Gastrocnemius medialis (tissue), 4 donors: ENCODE measurements at regions not wholly inside any gene's neighbourhood (a gene's known extent, or its start where the extent isn't known, plus 50 kb on each side); places are given as distances from the start of the nearest gene placed in this dataset.
A peak's percentile ranks its signal among the peaks of the same experiment; 100 is the strongest.

ENCODE experiments used
- ATAC-seq, 2 donors: fragments of 150-250 bp; one replicate each; pipeline ENCODE4 v1.9.1; 2016
- DNase-seq, 2 donors: peaks; one replicate each; pipeline ENCODE4 v3.0.0-alpha.2; 2019
- H3K27ac ChIP-seq, 4 donors: fragments of 200-600 bp; sonication (generic); 1 replicate in 1 of 4; 2 replicates in 3 of 4; pipeline ENCODE4 v1.5.1; 2016 to 2018; ENCODE audit warnings: mild to moderate bottlenecking in 2 of 4, moderate library complexity in 1 of 4
- H3K27me3 ChIP-seq, 3 donors: fragments of 200-600 bp; sonication (generic) in 2 of 3; 1 replicate in 1 of 3; 2 replicates in 2 of 3; pipeline versions ENCODE4 v1.5.1 to v1.6.0; 2016 to 2019; ENCODE audit warnings: mild to moderate bottlenecking in 1 of 3, moderate library complexity in 1 of 3
- H3K36me3 ChIP-seq, 2 donors: fragments of 200-600 bp; sonication (generic) in 1 of 2; one replicate each; pipeline ENCODE4 v1.5.1; 2017 to 2018
- H3K4me1 ChIP-seq, 2 donors: fragments of 200-600 bp; sonication (generic) in 1 of 2; one replicate each; pipeline ENCODE4 v1.5.1; 2016 to 2017; ENCODE audit warnings: mild to moderate bottlenecking in 2 of 2
- H3K4me3 ChIP-seq, 4 donors: fragments of 200-600 bp; sonication (generic) in 3 of 4; 1 replicate in 1 of 4; 2 replicates in 3 of 4; pipeline ENCODE4 v1.5.1; 2016 to 2019; ENCODE audit warnings: mild to moderate bottlenecking in 2 of 4
- H3K9me3 ChIP-seq, 3 donors: fragments of 200-600 bp; sonication (generic) in 2 of 3; 1 replicate in 1 of 3; 2 replicates in 2 of 3; pipeline ENCODE4 v1.5.1; 2016 to 2019
- POLR2A ChIP-seq, 2 donors: fragments of 450-650 bp; IDR thresholded peaks; one replicate each; pipeline ENCODE4 v1.6.1; 2017; ENCODE audit warnings: antibody characterized with exemption in 2 of 2, mild to moderate bottlenecking in 2 of 2, moderate library complexity in 2 of 2
- in situ Hi-C, 4 donors: fragments of 200-750 bp; cut with MboI; loops; one replicate each; pipeline versions ENCODE4 v1.15.0 to v1.8.0; 2017; ENCODE audit warnings: low sequenced_read_pairs in 4 of 4
- intact Hi-C: fragments of 100-400 bp; cut with DNase I; formaldehyde crosslinking; loops from one replicate; pipeline ENCODE4 v1.15.1; 2023; ENCODE audit warnings: low total_unique reads
- TF ChIP-seq, protein P1 (sequence below), 5 experiments: fragments of 450-650 bp in 3 of 5; fragments of 200-600 bp in 2 of 5; sonication (generic) in 2 of 5; IDR thresholded peaks in 4 of 5; conservative IDR thresholded peaks in 1 of 5; 1 replicate in 4 of 5; 2 replicates in 1 of 5; pipeline ENCODE4 v1.5.1; 2016 to 2019; ENCODE audit warnings: antibody characterized with exemption in 5 of 5, mild to moderate bottlenecking in 3 of 5, moderate library complexity in 3 of 5

DNA sequence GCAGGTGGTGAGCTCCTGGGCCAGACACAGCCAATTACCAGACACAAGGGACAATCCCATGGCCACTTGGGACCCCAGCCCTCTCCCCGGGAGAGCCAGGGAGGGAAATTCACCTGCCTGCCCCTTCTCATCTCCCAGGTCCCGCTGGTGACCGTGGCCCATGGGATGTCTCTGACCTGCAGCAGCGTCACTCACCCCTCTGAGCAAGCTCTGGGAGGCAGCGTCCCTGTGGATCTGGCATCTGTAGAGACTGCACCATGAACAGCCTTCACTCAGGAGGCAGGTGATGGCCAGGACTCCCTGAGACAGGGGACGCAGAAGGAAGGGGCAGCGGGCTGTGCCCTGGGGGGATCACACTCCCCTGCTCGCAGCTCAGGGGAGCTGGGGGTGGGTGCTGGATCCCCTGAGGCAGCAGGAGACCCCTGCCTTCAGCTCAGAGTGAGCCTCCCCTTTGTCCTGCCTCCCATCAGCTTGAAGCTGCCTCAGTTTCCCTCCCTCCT is 90.8 kb downstream of the FOXL3 start:
- Histone ChIP-seq H3K27me3 (peaks cover 0 to 32% (median 3%) of the 10 kb centered on the region in 3 donors), H3K36me3 (no peaks in the 10 kb centered on the region), H3K4me3 (no peak overlapping the region), H3K27ac (no peak overlapping the region), H3K9me3 (peaks cover 0 to 9% (median 0%) of the 10 kb centered on the region in 3 donors), H3K4me1 (peaks cover 7 to 13% of the 10 kb centered on the region in 2 donors)
- ATAC-seq, result no peak
- in situ Hi-C loops, result no loop called here
- DNase-seq, result peak in 1 of 2 donors; percentile 2
- TF ChIP-seq, protein P1, sequence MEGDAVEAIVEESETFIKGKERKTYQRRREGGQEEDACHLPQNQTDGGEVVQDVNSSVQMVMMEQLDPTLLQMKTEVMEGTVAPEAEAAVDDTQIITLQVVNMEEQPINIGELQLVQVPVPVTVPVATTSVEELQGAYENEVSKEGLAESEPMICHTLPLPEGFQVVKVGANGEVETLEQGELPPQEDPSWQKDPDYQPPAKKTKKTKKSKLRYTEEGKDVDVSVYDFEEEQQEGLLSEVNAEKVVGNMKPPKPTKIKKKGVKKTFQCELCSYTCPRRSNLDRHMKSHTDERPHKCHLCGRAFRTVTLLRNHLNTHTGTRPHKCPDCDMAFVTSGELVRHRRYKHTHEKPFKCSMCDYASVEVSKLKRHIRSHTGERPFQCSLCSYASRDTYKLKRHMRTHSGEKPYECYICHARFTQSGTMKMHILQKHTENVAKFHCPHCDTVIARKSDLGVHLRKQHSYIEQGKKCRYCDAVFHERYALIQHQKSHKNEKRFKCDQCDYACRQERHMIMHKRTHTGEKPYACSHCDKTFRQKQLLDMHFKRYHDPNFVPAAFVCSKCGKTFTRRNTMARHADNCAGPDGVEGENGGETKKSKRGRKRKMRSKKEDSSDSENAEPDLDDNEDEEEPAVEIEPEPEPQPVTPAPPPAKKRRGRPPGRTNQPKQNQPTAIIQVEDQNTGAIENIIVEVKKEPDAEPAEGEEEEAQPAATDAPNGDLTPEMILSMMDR (IDR thresholded peaks at IDR 0.05 in 4 of 5, conservative IDR thresholded peaks at IDR 0.05 in 1 of 5), result no peak
- TF ChIP-seq POLR2A (IDR thresholded peaks at IDR 0.05), result no peak
- intact Hi-C loops, result no loop called here

- peaks cover 0 to 25% (median 3%) of the 10 kb centered on the region in 3 donors for H3K27me3 ChIP-seq
- intact Hi-C loops (no loop called here), in situ Hi-C loops (no loop called here)
- H3K9me3 ChIP-seq, result peaks cover 0 to 9% (median 0%) of the 10 kb centered on the region in 3 donors
- TF ChIP-seq POLR2A (IDR thresholded peaks at IDR 0.05), result no peak
- TF ChIP-seq, protein P1 (IDR thresholded peaks at IDR 0.05 in 4 of 5, conservative IDR thresholded peaks at IDR 0.05 in 1 of 5), result no peak
- peaks cover 7 to 13% of the 10 kb centered on the region in 2 donors for H3K4me1 ChIP-seq
- no peak overlapping the region for H3K4me3 ChIP-seq
- no peaks in the 10 kb centered on the region for H3K36me3 ChIP-seq
- H3K27ac ChIP-seq, result no peak overlapping the region
- peak in 1 of 2 donors; percentile 8 for DNase-seq
- ATAC-seq, result no peak
Measured at GRCh38 chr7:381211-382042, 91.5 kb downstream of the FOXL3 start.

DNA sequence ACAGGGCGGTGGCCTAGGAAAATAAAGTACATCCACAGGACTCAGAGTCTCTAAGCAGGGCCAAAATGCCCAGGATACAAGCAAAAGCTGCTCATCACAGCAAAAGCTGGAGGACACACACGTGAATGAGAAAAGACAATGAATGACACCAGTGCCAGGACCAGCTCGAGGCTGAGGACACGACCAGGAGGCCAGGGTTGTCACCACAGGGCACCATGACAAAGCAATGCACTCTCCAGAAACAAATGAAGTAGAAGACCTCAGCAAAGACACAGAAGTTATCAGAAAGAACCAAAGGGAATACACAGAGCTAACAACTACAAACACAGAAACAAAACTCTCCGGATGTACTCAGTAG is 92.1 kb downstream of the FOXL3 start:
- ATAC-seq (no peak), DNase-seq (no peak)
- Histone ChIP-seq H3K27me3 (peaks cover 0 to 22% (median 3%) of the 10 kb centered on the region in 3 donors), H3K4me3 (no peak overlapping the region), H3K9me3 (peaks cover 0 to 9% (median 0%) of the 10 kb centered on the region in 3 donors), H3K4me1 (peaks cover 7 to 13% of the 10 kb centered on the region in 2 donors), H3K36me3 (no peaks in the 10 kb centered on the region), H3K27ac (no peak overlapping the region)
- in situ Hi-C loops, result no loop called here
- intact Hi-C loops, result no loop called here
- no peak for TF ChIP-seq POLR2A (IDR thresholded peaks at IDR 0.05)
- TF ChIP-seq, protein P1 (IDR thresholded peaks at IDR 0.05 in 4 of 5, conservative IDR thresholded peaks at IDR 0.05 in 1 of 5), result no peak

DNA sequence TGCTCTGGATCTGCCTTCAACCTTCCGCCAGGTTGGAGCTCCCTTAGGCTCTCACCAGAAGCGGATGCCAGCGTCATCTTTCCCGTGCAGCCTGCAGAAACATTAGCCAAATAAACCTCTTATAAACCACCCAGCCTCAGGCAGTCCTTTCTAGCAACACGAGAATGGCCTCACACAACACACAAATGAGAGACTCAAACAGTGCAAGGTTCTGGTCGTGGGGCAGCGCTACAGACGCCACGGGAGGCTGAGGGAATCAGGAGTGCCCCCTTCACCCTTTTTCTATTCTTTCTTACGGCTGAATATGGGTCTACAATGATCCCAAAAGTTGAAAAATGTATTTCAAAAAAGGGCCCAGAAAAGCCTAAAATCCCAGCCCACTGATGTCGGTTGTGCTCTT is 96.4 kb downstream of the FOXL3 start:
- H3K27me3 ChIP-seq, result peaks cover 0 to 2% (median 0%) of the 10 kb centered on the region in 3 donors
- peaks cover 0 to 9% (median 0%) of the 10 kb centered on the region in 3 donors for H3K9me3 ChIP-seq
- intact Hi-C loops, result no loop called here
- H3K4me3 ChIP-seq, result no peak overlapping the region
- ATAC-seq (no peak), DNase-seq (no peak)
- no peaks in the 10 kb centered on the region for H3K4me1 ChIP-seq
- H3K27ac ChIP-seq, result no peak overlapping the region
- no peaks in the 10 kb centered on the region for H3K36me3 ChIP-seq
- TF ChIP-seq, protein P1 (IDR thresholded peaks at IDR 0.05 in 4 of 5, conservative IDR thresholded peaks at IDR 0.05 in 1 of 5), result no peak
- no peak for TF ChIP-seq POLR2A (IDR thresholded peaks at IDR 0.05)
- in situ Hi-C loops, result no loop called here
